ENCODE measurements at regions not wholly inside any gene's neighbourhood (a gene's known extent, or its start where the extent isn't known, plus 50 kb on each side); places are given as distances from the start of the nearest gene placed in this dataset.

DNA sequence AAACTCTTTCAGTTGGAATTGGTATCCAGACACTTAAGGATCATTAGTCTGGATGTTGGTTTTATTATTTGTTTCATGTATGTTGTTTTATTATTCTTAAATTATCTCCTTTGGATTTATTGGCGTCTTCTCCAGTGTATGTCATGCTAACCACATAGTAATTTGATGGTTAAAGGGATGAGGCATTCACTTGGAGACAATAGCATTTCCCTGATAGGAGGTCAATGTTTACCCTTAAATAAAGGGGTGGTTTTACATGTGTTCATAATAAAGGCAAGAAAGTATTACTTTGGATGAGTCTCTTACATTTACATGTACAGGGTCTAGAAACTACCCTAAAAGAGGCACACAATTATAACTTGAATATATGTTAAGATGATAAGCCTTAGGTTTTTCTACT is 51.2 kb upstream of the RNF144B start:
- WGBS (ENCODE audit: insufficient coverage): no CpG with 5 or more reads among the region's 1 CpG
- Histone ChIP-seq H3K9me3 (replicated peaks; ENCODE audit: control insufficient read depth, low read depth, low read length) (no peaks in the 10 kb centered on the region), H3K27me3 (ENCODE audit: control insufficient read depth, insufficient read depth, low read length) (no peaks in the 10 kb centered on the region), H3K4me1 (ENCODE audit: control insufficient read depth, insufficient read depth, low read length) (no peaks in the 10 kb centered on the region), H3K27ac (ENCODE audit: low read length) (no peak overlapping the region), H3K4me3 (ENCODE audit: low read length) (no peak overlapping the region), H3K36me3 (ENCODE audit: control insufficient read depth, insufficient read depth, low read length) (no peaks in the 10 kb centered on the region)
- DNase-seq: no peak

DNA sequence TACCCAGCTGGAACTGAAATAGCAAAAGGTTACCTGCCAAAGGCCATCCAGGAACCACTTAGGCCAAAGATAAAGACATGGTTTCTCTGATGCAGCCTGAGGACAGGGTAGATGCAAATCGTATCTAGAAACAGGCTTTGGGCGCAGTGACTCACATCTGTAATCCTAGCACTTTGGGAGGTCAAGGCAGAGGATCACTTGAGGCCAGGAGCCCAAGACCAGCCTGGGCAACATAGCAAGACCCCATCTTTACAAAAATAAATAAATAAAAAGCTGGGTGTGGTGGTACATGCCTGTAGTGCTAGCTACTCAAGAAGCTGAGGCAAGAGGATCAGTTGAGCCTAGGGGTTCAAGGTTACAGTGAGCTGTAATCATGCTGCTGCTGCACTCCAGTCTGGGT is 52.9 kb upstream of the RNF144B start:
- DNase-seq: no peak
- H3K9me3 ChIP-seq (replicated peaks; ENCODE audit: control insufficient read depth, low read depth, low read length): no peaks in the 10 kb centered on the region
- H3K27me3 ChIP-seq (ENCODE audit: control insufficient read depth, insufficient read depth, low read length): no peaks in the 10 kb centered on the region
- no peaks in the 10 kb centered on the region for H3K36me3 ChIP-seq (ENCODE audit: control insufficient read depth, insufficient read depth, low read length)
- 92% methylated on average over 2 of the region's 2 CpGs for whole genome bisulfite sequencing (ENCODE audit: insufficient coverage)
- H3K4me1 ChIP-seq (ENCODE audit: control insufficient read depth, insufficient read depth, low read length): no peaks in the 10 kb centered on the region
- H3K4me3 ChIP-seq (ENCODE audit: low read length): no peak overlapping the region
- no peak overlapping the region for H3K27ac ChIP-seq (ENCODE audit: low read length)

GRCh38 chr6:18330548-18331081 is 56.5 kb upstream of the RNF144B start:
- H3K9me3 ChIP-seq (replicated peaks; ENCODE audit: control insufficient read depth, low read depth, low read length): no peaks in the 10 kb centered on the region
- no peaks in the 10 kb centered on the region for H3K36me3 ChIP-seq (ENCODE audit: control insufficient read depth, insufficient read depth, low read length)
- H3K27ac ChIP-seq (ENCODE audit: low read length): no peak overlapping the region

GRCh38 chr6:18329776-18330175 is 57.4 kb upstream of the RNF144B start:
- Histone ChIP-seq H3K9me3 (replicated peaks; ENCODE audit: control insufficient read depth, low read depth, low read length) (no peaks in the 10 kb centered on the region), H3K27ac (ENCODE audit: low read length) (peak overlapping the region; percentile 64), H3K36me3 (ENCODE audit: control insufficient read depth, insufficient read depth, low read length) (no peaks in the 10 kb centered on the region), H3K4me1 (ENCODE audit: control insufficient read depth, insufficient read depth, low read length) (no peaks in the 10 kb centered on the region), H3K27me3 (ENCODE audit: control insufficient read depth, insufficient read depth, low read length) (no peaks in the 10 kb centered on the region), H3K4me3 (ENCODE audit: low read length) (no peak overlapping the region)
- no peak for DNase-seq
- no CpG with 5 or more reads among the region's 3 CpGs for WGBS (ENCODE audit: insufficient coverage)

More at GRCh38 chr6:18330548-18331081, 56.5 kb upstream of the RNF144B start:
- DNase-seq: peak; percentile 46
- Histone ChIP-seq H3K27me3 (ENCODE audit: control insufficient read depth, insufficient read depth, low read length) (no peaks in the 10 kb centered on the region), H3K4me1 (ENCODE audit: control insufficient read depth, insufficient read depth, low read length) (no peaks in the 10 kb centered on the region), H3K4me3 (ENCODE audit: low read length) (no peak overlapping the region)
- 69% methylated on average over 3 of the region's 6 CpGs for WGBS (ENCODE audit: insufficient coverage)

GRCh38 chr6:18328540-18328939 is 58.6 kb upstream of the RNF144B start:
- H3K4me3 ChIP-seq (ENCODE audit: low read length): no peak overlapping the region
- DNase-seq: peak; percentile 12
- no peaks in the 10 kb centered on the region for H3K9me3 ChIP-seq (replicated peaks; ENCODE audit: control insufficient read depth, low read depth, low read length)
- no CpG with 5 or more reads among the region's 3 CpGs for WGBS (ENCODE audit: insufficient coverage)
- H3K4me1 ChIP-seq (ENCODE audit: control insufficient read depth, insufficient read depth, low read length): no peaks in the 10 kb centered on the region
- H3K27ac ChIP-seq (ENCODE audit: low read length): no peak overlapping the region
- H3K27me3 ChIP-seq (ENCODE audit: control insufficient read depth, insufficient read depth, low read length): no peaks in the 10 kb centered on the region
- H3K36me3 ChIP-seq (ENCODE audit: control insufficient read depth, insufficient read depth, low read length): no peaks in the 10 kb centered on the region

- no CpG with 5 or more reads among the region's 2 CpGs for WGBS (ENCODE audit: insufficient coverage)
- H3K27ac ChIP-seq (ENCODE audit: low read length): no peak overlapping the region
- H3K9me3 ChIP-seq (replicated peaks; ENCODE audit: control insufficient read depth, low read depth, low read length): no peaks in the 10 kb centered on the region
- H3K27me3 ChIP-seq (ENCODE audit: control insufficient read depth, insufficient read depth, low read length): no peaks in the 10 kb centered on the region
- H3K4me3 ChIP-seq (ENCODE audit: low read length): no peak overlapping the region
- DNase-seq: peak; percentile 21
- H3K4me1 ChIP-seq (ENCODE audit: control insufficient read depth, insufficient read depth, low read length): no peaks in the 10 kb centered on the region
- no peaks in the 10 kb centered on the region for H3K36me3 ChIP-seq (ENCODE audit: control insufficient read depth, insufficient read depth, low read length)
These were observed 59.1 kb upstream of the RNF144B start for GRCh38 chr6:18328070-18328469.

DNA sequence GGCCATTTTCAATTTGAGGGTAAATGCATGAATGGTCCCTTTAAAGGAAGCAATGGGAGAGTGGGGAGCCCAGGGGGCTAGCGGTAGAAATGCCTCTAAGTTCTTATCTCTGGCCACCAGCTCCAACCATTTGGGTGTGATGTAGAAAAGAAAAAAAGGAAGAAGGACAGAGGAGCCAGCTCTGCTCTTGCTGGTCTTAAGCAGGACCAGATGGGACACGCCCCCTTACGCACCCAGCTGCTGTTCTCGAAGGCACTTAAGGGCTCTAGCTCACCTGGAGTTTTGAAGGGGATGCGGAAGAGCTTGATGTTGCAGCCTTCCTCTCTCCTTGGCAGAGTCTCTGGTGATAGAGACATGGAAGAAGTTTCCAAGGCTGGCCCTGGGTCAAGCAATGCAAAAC is 59.5 kb upstream of the RNF144B start:
- H3K4me1 ChIP-seq (ENCODE audit: control insufficient read depth, insufficient read depth, low read length): no peaks in the 10 kb centered on the region
- peak; percentile 77 for DNase-seq
- no peaks in the 10 kb centered on the region for H3K36me3 ChIP-seq (ENCODE audit: control insufficient read depth, insufficient read depth, low read length)
- WGBS (ENCODE audit: insufficient coverage): 60% methylated on average over 1 of the region's 5 CpGs
- no peaks in the 10 kb centered on the region for H3K9me3 ChIP-seq (replicated peaks; ENCODE audit: control insufficient read depth, low read depth, low read length)
- H3K27ac ChIP-seq (ENCODE audit: low read length): no peak overlapping the region
- no peaks in the 10 kb centered on the region for H3K27me3 ChIP-seq (ENCODE audit: control insufficient read depth, insufficient read depth, low read length)
- H3K4me3 ChIP-seq (ENCODE audit: low read length): no peak overlapping the region

- Histone ChIP-seq H3K27me3 (ENCODE audit: control insufficient read depth, insufficient read depth, low read length) (no peaks in the 10 kb centered on the region), H3K36me3 (ENCODE audit: control insufficient read depth, insufficient read depth, low read length) (no peaks in the 10 kb centered on the region), H3K4me3 (ENCODE audit: low read length) (no peak overlapping the region), H3K9me3 (replicated peaks; ENCODE audit: control insufficient read depth, low read depth, low read length) (no peaks in the 10 kb centered on the region), H3K27ac (ENCODE audit: low read length) (no peak overlapping the region), H3K4me1 (ENCODE audit: control insufficient read depth, insufficient read depth, low read length) (no peaks in the 10 kb centered on the region)
- WGBS (ENCODE audit: insufficient coverage): 82% methylated on average over 6 of the region's 6 CpGs
- no peak for DNase-seq
These were observed 60.2 kb upstream of the RNF144B start for GRCh38 chr6:18326980-18327379.

- no peak for DNase-seq
- no CpG with 5 or more reads among the region's 2 CpGs for WGBS (ENCODE audit: insufficient coverage)
These were observed 61.1 kb upstream of the RNF144B start for GRCh38 chr6:18326001-18326400.

DNA sequence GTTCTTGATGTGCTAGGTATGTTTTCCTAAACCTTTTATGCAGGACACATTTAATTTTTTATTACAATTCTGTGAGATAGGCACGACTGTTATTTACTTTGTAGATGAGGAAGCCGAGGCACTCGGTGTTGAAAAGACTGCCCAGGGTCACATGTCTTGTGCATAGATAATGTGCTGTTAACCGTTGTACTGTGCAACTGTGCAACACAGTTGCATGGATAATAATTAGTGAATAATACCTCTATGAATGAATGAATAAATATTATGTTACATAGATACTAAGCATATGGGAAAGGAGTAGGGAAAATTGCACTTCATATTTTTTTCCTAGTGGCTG is 60.3 kb upstream of the DEK start:
- Histone ChIP-seq H3K36me3 (ENCODE audit: control insufficient read depth, insufficient read depth, low read length) (no peaks in the 10 kb centered on the region), H3K9me3 (replicated peaks; ENCODE audit: control insufficient read depth, low read depth, low read length) (no peaks in the 10 kb centered on the region), H3K27me3 (ENCODE audit: control insufficient read depth, insufficient read depth, low read length) (no peaks in the 10 kb centered on the region), H3K27ac (ENCODE audit: low read length) (no peak overlapping the region), H3K4me1 (ENCODE audit: control insufficient read depth, insufficient read depth, low read length) (no peaks in the 10 kb centered on the region), H3K4me3 (ENCODE audit: low read length) (no peak overlapping the region)
- DNase-seq: no peak
- no CpG with 5 or more reads among the region's 4 CpGs for WGBS (ENCODE audit: insufficient coverage)

More at GRCh38 chr6:18326001-18326400, 61.1 kb upstream of the RNF144B start:
- no peaks in the 10 kb centered on the region for H3K27me3 ChIP-seq (ENCODE audit: control insufficient read depth, insufficient read depth, low read length)
- no peak overlapping the region for H3K4me3 ChIP-seq (ENCODE audit: low read length)
- no peak overlapping the region for H3K27ac ChIP-seq (ENCODE audit: low read length)
- no peaks in the 10 kb centered on the region for H3K36me3 ChIP-seq (ENCODE audit: control insufficient read depth, insufficient read depth, low read length)
- no peaks in the 10 kb centered on the region for H3K9me3 ChIP-seq (replicated peaks; ENCODE audit: control insufficient read depth, low read depth, low read length)
- H3K4me1 ChIP-seq (ENCODE audit: control insufficient read depth, insufficient read depth, low read length): no peaks in the 10 kb centered on the region

Data from muscle of leg (tissue), 3 donors.